ENCODE measurements at regions not wholly inside any gene's neighbourhood (a gene's known extent, or its start where the extent isn't known, plus 50 kb on each side); places are given as distances from the start of the nearest gene placed in this dataset.

- no peak overlapping the region for H3K4me3 ChIP-seq (replicated peaks in 1 of 3)
- intact Hi-C loops (cut with DNase I), result no loop called here
- no peak for DNase-seq
- H3K27ac ChIP-seq, result no peak overlapping the region
- no peaks in the 10 kb centered on the region for H3K4me1 ChIP-seq
- WGBS, 2 donors, result 84 to 86% methylated on average over 4 of the region's 4 CpGs
- no peaks in the 10 kb centered on the region for H3K36me3 ChIP-seq
- no peaks in the 10 kb centered on the region for H3K9me3 ChIP-seq
- H3K27me3 ChIP-seq, result no peaks in the 10 kb centered on the region
- no peak for TF ChIP-seq POLR2A (IDR thresholded peaks at IDR 0.05)
- TF ChIP-seq CTCF (IDR thresholded peaks at IDR 0.05), result no peak
These were observed 116.4 kb downstream of the CASP12 start for GRCh38 chr11:104781719-104782376.

- Histone ChIP-seq H3K9me3 (no peaks in the 10 kb centered on the region), H3K4me3 (replicated peaks in 1 of 3) (no peak overlapping the region), H3K27ac (no peak overlapping the region), H3K36me3 (no peaks in the 10 kb centered on the region), H3K27me3 (no peaks in the 10 kb centered on the region), H3K4me1 (no peaks in the 10 kb centered on the region)
- intact Hi-C loops (cut with DNase I), result no loop called here
- TF ChIP-seq POLR2A (IDR thresholded peaks at IDR 0.05) (no peak), CTCF (IDR thresholded peaks at IDR 0.05) (no peak)
- no peak for DNase-seq
- WGBS, 2 donors, result 70 to 80% methylated on average over 1 of the region's 1 CpG
These were observed 117.2 kb downstream of the CASP12 start for GRCh38 chr11:104781037-104781436.

GRCh38 chr11:104776501-104777170 lies 121.6 kb downstream of the CASP12 start:
- 86 to 91% methylated on average over 3 of the region's 3 CpGs for WGBS, 2 donors
- no peaks in the 10 kb centered on the region for H3K4me1 ChIP-seq

GRCh38 chr11:104774578-104774977 lies 123.7 kb downstream of the CASP12 start:
- Histone ChIP-seq H3K27me3 (no peaks in the 10 kb centered on the region), H3K36me3 (no peaks in the 10 kb centered on the region), H3K27ac (no peak overlapping the region), H3K4me3 (replicated peaks in 1 of 3) (no peak overlapping the region), H3K4me1 (no peaks in the 10 kb centered on the region), H3K9me3 (no peaks in the 10 kb centered on the region)
- 79 to 83% methylated on average over 2 of the region's 2 CpGs for WGBS, 2 donors
- DNase-seq, result no peak
- intact Hi-C loops (cut with DNase I), result no loop called here
- TF ChIP-seq POLR2A (IDR thresholded peaks at IDR 0.05) (no peak), CTCF (IDR thresholded peaks at IDR 0.05) (no peak)

More at GRCh38 chr11:104776501-104777170, 121.6 kb downstream of the CASP12 start:
- TF ChIP-seq POLR2A (IDR thresholded peaks at IDR 0.05), result no peak
- no peak for TF ChIP-seq CTCF (IDR thresholded peaks at IDR 0.05)
- Histone ChIP-seq H3K36me3 (no peaks in the 10 kb centered on the region), H3K27ac (no peak overlapping the region), H3K9me3 (no peaks in the 10 kb centered on the region), H3K4me3 (replicated peaks in 1 of 3) (no peak overlapping the region), H3K27me3 (no peaks in the 10 kb centered on the region)
- DNase-seq, result no peak
- intact Hi-C loops (cut with DNase I), result no loop called here

GRCh38 chr11:104772806-104773241 lies 125.4 kb downstream of the CASP12 start:
- no peaks in the 10 kb centered on the region for H3K4me1 ChIP-seq
- intact Hi-C loops (cut with DNase I), result no loop called here
- H3K27ac ChIP-seq, result no peak overlapping the region
- H3K27me3 ChIP-seq, result no peaks in the 10 kb centered on the region
- no peaks in the 10 kb centered on the region for H3K9me3 ChIP-seq
- no peak for TF ChIP-seq POLR2A (IDR thresholded peaks at IDR 0.05)
- TF ChIP-seq CTCF (IDR thresholded peaks at IDR 0.05), result no peak
- no peaks in the 10 kb centered on the region for H3K36me3 ChIP-seq
- WGBS, 2 donors, result 55 to 59% methylated on average over 6 of the region's 6 CpGs
- no peak overlapping the region for H3K4me3 ChIP-seq (replicated peaks in 1 of 3)
- DNase-seq, result no peak
